Activated CD4-positive, alpha-beta T cell treated with anti-CD3 and anti-CD28 coated beads, Interleukin-2, amount 50 U/mL, for 16 hours (primary cell): ENCODE measurements at regions not wholly inside any gene's neighbourhood (a gene's known extent, or its start where the extent isn't known, plus 50 kb on each side); places are given as distances from the start of the nearest gene placed in this dataset.

ENCODE experiments used
- DNase-seq: peaks from one replicate; pipeline ENCODE4 v3.0.0-alpha.2; 2020

- no peak for DNase-seq
Measured at GRCh38 chr3:110133971-110134370, 796.6 kb upstream of the DPPA4 start.

- no peak for DNase-seq
Measured at GRCh38 chr3:110139048-110139447, 801.7 kb upstream of the DPPA4 start.

GRCh38 chr3:110139821-110140220 lies 802.5 kb upstream of the DPPA4 start:
- DNase-seq, result no peak

- DNase-seq, result no peak
Measured at GRCh38 chr3:110149763-110150162, 812.4 kb upstream of the DPPA4 start.

- no peak for DNase-seq
Measured at GRCh38 chr3:110157221-110157620, 819.9 kb upstream of the DPPA4 start.

- DNase-seq, result no peak
Measured at GRCh38 chr3:110164632-110165369, 827.5 kb upstream of the DPPA4 start.

GRCh38 chr3:110165370-110165743 lies 828.0 kb upstream of the DPPA4 start:
- DNase-seq, result no peak

GRCh38 chr3:110165753-110166152 lies 828.4 kb upstream of the DPPA4 start:
- no peak for DNase-seq

- no peak for DNase-seq
Measured at GRCh38 chr3:110166791-110167190, 829.4 kb upstream of the DPPA4 start.

GRCh38 chr3:110174908-110175307 lies 837.6 kb upstream of the DPPA4 start:
- no peak for DNase-seq

GRCh38 chr3:110178965-110179364 lies 841.6 kb upstream of the DPPA4 start:
- no peak for DNase-seq

GRCh38 chr3:110180733-110181132 lies 843.4 kb upstream of the DPPA4 start:
- no peak for DNase-seq

- DNase-seq, result no peak
Measured at GRCh38 chr3:110181226-110181625, 843.9 kb upstream of the DPPA4 start.

- no peak for DNase-seq
Measured at GRCh38 chr3:110184536-110184935, 847.2 kb upstream of the DPPA4 start.

GRCh38 chr3:110193074-110193473 lies 855.7 kb upstream of the DPPA4 start:
- no peak for DNase-seq

GRCh38 chr3:110198717-110199587 lies 861.6 kb upstream of the DPPA4 start:
- no peak for DNase-seq

- DNase-seq, result no peak
Measured at GRCh38 chr3:110199588-110199943, 862.2 kb upstream of the DPPA4 start.

GRCh38 chr3:110210086-110210660 lies 861.4 kb upstream of the NECTIN3 start:
- no peak for DNase-seq

GRCh38 chr3:110226645-110227044 lies 845.0 kb upstream of the NECTIN3 start:
- DNase-seq, result no peak

- DNase-seq, result no peak
Measured at GRCh38 chr3:110227991-110228390, 843.6 kb upstream of the NECTIN3 start.

GRCh38 chr3:110234831-110235230 lies 836.8 kb upstream of the NECTIN3 start:
- DNase-seq, result no peak

GRCh38 chr3:110236976-110237610 lies 834.5 kb upstream of the NECTIN3 start:
- no peak for DNase-seq

GRCh38 chr3:110243081-110243480 lies 828.5 kb upstream of the NECTIN3 start:
- DNase-seq, result no peak
